ENCODE measurements at regions not wholly inside any gene's neighbourhood (a gene's known extent, or its start where the extent isn't known, plus 50 kb on each side); places are given as distances from the start of the nearest gene placed in this dataset.

DNA sequence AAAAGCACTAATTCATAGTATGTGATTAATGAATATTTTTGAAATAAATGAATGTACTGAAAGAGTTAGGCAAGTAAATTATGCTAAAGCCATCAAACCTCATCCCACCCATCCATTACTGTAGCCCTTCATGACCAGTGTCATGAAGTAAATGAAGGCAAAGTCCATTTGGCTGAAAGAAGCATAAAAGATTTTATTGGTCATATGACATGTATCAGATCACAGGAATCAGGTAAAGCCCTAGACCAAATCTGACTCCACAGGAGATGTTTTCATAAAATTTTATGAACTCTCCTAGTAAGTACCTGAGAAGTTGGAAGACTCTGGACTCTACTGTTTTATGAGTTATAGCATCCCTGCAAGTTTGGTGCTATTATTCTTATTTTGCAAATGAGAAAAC is 213.5 kb downstream of the TMEM114 start:
- no peak overlapping the region for H3K27ac ChIP-seq (ENCODE audit: low read depth)
- H3K79me2 ChIP-seq (replicated peaks; ENCODE audit: insufficient read depth) = no peaks in the 10 kb centered on the region
- H3K4me1 ChIP-seq (ENCODE audit: insufficient read depth) = no peaks in the 10 kb centered on the region
- H3K4me1 Mint-ChIP-seq = peaks cover 4% of the 10 kb centered on the region; the same call in 2 of the 3 replicates
- TF ChIP-seq ZNF331 (CRISPR knock-in tag; IDR thresholded peaks at IDR 0.05; ENCODE audit: low read depth) (no peak), CREB1 (CRISPR knock-in tag; IDR thresholded peaks at IDR 0.05; ENCODE audit: low read depth) (no peak), EZH2phosphoT487 (IDR thresholded peaks at IDR 0.05; ENCODE audit: unreplicated experiment) (no peak), NANOG (IDR thresholded peaks at IDR 0.05; ENCODE audit: borderline replicate concordance) (no peak), POLR2AphosphoS5 (IDR thresholded peaks at IDR 0.05; ENCODE audit: low read depth) (no peak), STAT1 (IDR thresholded peaks at IDR 0.05; ENCODE audit: unreplicated experiment) (no peak), EZH2 (IDR thresholded peaks at IDR 0.05; ENCODE audit: low read depth, unreplicated experiment) (no peak), ZNF114 (CRISPR knock-in tag; IDR thresholded peaks at IDR 0.05) (no peak), JUNB (IDR thresholded peaks at IDR 0.05; ENCODE audit: unreplicated experiment) (no peak)
- TF ChIP-seq, protein P1, sequence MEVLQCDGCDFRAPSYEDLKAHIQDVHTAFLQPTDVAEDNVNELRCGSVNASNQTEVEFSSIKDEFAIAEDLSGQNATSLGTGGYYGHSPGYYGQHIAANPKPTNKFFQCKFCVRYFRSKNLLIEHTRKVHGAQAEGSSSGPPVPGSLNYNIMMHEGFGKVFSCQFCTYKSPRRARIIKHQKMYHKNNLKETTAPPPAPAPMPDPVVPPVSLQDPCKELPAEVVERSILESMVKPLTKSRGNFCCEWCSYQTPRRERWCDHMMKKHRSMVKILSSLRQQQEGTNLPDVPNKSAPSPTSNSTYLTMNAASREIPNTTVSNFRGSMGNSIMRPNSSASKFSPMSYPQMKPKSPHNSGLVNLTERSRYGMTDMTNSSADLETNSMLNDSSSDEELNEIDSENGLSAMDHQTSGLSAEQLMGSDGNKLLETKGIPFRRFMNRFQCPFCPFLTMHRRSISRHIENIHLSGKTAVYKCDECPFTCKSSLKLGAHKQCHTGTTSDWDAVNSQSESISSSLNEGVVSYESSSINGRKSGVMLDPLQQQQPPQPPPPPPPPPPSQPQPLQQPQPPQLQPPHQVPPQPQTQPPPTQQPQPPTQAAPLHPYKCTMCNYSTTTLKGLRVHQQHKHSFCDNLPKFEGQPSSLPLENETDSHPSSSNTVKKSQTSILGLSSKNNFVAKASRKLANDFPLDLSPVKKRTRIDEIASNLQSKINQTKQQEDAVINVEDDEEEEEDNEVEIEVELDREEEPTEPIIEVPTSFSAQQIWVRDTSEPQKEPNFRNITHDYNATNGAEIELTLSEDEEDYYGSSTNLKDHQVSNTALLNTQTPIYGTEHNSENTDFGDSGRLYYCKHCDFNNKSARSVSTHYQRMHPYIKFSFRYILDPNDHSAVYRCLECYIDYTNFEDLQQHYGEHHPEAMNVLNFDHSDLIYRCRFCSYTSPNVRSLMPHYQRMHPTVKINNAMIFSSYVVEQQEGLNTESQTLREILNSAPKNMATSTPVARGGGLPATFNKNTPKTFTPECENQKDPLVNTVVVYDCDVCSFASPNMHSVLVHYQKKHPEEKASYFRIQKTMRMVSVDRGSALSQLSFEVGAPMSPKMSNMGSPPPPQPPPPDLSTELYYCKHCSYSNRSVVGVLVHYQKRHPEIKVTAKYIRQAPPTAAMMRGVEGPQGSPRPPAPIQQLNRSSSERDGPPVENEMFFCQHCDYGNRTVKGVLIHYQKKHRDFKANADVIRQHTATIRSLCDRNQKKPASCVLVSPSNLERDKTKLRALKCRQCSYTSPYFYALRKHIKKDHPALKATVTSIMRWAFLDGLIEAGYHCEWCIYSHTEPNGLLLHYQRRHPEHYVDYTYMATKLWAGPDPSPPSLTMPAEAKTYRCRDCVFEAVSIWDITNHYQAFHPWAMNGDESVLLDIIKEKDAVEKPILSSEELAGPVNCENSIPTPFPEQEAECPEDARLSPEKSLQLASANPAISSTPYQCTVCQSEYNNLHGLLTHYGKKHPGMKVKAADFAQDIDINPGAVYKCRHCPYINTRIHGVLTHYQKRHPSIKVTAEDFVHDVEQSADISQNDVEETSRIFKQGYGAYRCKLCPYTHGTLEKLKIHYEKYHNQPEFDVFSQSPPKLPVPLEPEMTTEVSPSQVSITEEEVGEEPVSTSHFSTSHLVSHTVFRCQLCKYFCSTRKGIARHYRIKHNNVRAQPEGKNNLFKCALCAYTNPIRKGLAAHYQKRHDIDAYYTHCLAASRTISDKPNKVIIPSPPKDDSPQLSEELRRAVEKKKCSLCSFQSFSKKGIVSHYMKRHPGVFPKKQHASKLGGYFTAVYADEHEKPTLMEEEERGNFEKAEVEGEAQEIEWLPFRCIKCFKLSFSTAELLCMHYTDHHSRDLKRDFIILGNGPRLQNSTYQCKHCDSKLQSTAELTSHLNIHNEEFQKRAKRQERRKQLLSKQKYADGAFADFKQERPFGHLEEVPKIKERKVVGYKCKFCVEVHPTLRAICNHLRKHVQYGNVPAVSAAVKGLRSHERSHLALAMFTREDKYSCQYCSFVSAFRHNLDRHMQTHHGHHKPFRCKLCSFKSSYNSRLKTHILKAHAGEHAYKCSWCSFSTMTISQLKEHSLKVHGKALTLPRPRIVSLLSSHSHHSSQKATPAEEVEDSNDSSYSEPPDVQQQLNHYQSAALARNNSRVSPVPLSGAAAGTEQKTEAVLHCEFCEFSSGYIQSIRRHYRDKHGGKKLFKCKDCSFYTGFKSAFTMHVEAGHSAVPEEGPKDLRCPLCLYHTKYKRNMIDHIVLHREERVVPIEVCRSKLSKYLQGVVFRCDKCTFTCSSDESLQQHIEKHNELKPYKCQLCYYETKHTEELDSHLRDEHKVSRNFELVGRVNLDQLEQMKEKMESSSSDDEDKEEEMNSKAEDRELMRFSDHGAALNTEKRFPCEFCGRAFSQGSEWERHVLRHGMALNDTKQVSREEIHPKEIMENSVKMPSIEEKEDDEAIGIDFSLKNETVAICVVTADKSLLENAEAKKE (CRISPR knock-in tag; IDR thresholded peaks at IDR 0.05) = no peak
- TF ChIP-seq, protein P2, sequence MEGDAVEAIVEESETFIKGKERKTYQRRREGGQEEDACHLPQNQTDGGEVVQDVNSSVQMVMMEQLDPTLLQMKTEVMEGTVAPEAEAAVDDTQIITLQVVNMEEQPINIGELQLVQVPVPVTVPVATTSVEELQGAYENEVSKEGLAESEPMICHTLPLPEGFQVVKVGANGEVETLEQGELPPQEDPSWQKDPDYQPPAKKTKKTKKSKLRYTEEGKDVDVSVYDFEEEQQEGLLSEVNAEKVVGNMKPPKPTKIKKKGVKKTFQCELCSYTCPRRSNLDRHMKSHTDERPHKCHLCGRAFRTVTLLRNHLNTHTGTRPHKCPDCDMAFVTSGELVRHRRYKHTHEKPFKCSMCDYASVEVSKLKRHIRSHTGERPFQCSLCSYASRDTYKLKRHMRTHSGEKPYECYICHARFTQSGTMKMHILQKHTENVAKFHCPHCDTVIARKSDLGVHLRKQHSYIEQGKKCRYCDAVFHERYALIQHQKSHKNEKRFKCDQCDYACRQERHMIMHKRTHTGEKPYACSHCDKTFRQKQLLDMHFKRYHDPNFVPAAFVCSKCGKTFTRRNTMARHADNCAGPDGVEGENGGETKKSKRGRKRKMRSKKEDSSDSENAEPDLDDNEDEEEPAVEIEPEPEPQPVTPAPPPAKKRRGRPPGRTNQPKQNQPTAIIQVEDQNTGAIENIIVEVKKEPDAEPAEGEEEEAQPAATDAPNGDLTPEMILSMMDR (conservative IDR thresholded peaks at IDR 0.05; ENCODE audit: low read depth in 2 of 2) = no peak
- TF ChIP-seq, protein P3, sequence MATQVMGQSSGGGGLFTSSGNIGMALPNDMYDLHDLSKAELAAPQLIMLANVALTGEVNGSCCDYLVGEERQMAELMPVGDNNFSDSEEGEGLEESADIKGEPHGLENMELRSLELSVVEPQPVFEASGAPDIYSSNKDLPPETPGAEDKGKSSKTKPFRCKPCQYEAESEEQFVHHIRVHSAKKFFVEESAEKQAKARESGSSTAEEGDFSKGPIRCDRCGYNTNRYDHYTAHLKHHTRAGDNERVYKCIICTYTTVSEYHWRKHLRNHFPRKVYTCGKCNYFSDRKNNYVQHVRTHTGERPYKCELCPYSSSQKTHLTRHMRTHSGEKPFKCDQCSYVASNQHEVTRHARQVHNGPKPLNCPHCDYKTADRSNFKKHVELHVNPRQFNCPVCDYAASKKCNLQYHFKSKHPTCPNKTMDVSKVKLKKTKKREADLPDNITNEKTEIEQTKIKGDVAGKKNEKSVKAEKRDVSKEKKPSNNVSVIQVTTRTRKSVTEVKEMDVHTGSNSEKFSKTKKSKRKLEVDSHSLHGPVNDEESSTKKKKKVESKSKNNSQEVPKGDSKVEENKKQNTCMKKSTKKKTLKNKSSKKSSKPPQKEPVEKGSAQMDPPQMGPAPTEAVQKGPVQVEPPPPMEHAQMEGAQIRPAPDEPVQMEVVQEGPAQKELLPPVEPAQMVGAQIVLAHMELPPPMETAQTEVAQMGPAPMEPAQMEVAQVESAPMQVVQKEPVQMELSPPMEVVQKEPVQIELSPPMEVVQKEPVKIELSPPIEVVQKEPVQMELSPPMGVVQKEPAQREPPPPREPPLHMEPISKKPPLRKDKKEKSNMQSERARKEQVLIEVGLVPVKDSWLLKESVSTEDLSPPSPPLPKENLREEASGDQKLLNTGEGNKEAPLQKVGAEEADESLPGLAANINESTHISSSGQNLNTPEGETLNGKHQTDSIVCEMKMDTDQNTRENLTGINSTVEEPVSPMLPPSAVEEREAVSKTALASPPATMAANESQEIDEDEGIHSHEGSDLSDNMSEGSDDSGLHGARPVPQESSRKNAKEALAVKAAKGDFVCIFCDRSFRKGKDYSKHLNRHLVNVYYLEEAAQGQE (IDR thresholded peaks at IDR 0.05; ENCODE audit: unreplicated experiment) = no peak
- TF ChIP-seq, protein P4, sequence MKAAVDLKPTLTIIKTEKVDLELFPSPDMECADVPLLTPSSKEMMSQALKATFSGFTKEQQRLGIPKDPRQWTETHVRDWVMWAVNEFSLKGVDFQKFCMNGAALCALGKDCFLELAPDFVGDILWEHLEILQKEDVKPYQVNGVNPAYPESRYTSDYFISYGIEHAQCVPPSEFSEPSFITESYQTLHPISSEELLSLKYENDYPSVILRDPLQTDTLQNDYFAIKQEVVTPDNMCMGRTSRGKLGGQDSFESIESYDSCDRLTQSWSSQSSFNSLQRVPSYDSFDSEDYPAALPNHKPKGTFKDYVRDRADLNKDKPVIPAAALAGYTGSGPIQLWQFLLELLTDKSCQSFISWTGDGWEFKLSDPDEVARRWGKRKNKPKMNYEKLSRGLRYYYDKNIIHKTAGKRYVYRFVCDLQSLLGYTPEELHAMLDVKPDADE (IDR thresholded peaks at IDR 0.05) = no peak
- ATAC-seq = no peak
- no peaks in the 10 kb centered on the region for H3K27me3 Mint-ChIP-seq (ENCODE audit: insufficient read depth, low read depth, poor library complexity)
- no peak overlapping the region for H3K4me3 ChIP-seq
- H2AFZ ChIP-seq = no peak overlapping the region
- no peak for DNase-seq (ENCODE audit: low spot score)
- H3K27me3 ChIP-seq (ENCODE audit: insufficient read depth) = no peaks in the 10 kb centered on the region
- H3K4me2 ChIP-seq = no peak overlapping the region
- H3K36me3 ChIP-seq (ENCODE audit: insufficient read depth) = no peaks in the 10 kb centered on the region
- no peak overlapping the region for H3K4me3 Mint-ChIP-seq
- H3F3A ChIP-seq (replicated peaks; ENCODE audit: low read depth) = no peaks in the 10 kb centered on the region
- H3K9me3 Mint-ChIP-seq = peaks cover 2% of the 10 kb centered on the region; the same call in 2 of the 3 replicates
- H4K20me1 ChIP-seq (replicated peaks; ENCODE audit: insufficient read depth) = no peaks in the 10 kb centered on the region
- H3K27ac Mint-ChIP-seq = no peak overlapping the region
- H3K9me2 ChIP-seq (ENCODE audit: insufficient read depth) = peaks cover 3% of the 10 kb centered on the region; the same call in 1 of the 2 replicates
- no peaks in the 10 kb centered on the region for H3K36me3 Mint-ChIP-seq (ENCODE audit: low read depth)

Measured in GM23338 (cell line).